GM06990 (cell line): ENCODE measurements at regions not wholly inside any gene's neighbourhood (a gene's known extent, or its start where the extent isn't known, plus 50 kb on each side); places are given as distances from the start of the nearest gene placed in this dataset.

Source experiments
- DNase-seq: peaks from one replicate; pipeline ENCODE4 v3.0.0-alpha.2; 2011; ENCODE audit not compliant: insufficient read length; ENCODE audit errors: extremely low read depth
- H3K27me3 ChIP-seq: replicated peaks from 2 replicates; pipeline ENCODE4 v1.6.0; 2011; ENCODE audit warnings: low read length; ENCODE audit not compliant: control insufficient read depth, insufficient read depth
- H3K36me3 ChIP-seq: 2 replicates; pipeline ENCODE4 v1.5.1; 2011; ENCODE audit warnings: low read length; ENCODE audit not compliant: control insufficient read depth, insufficient read depth
- H3K4me3 ChIP-seq: replicated peaks from 2 replicates; pipeline ENCODE4 v1.5.1; 2011; ENCODE audit warnings: low read depth, mild to moderate bottlenecking, control low read depth, low read length
- CTCF ChIP-seq: IDR thresholded peaks from 2 replicates; pipeline ENCODE4 v1.5.1; 2011; ENCODE audit warnings: low read length, control low read depth, mild to moderate bottlenecking, inconsistent platforms; ENCODE audit not compliant: insufficient read depth, poor library complexity, severe bottlenecking

- no peak for DNase-seq
- Histone ChIP-seq H3K4me3 (no peak overlapping the region), H3K27me3 (no peaks in the 10 kb centered on the region), H3K36me3 (no peaks in the 10 kb centered on the region)
- no peak for TF ChIP-seq CTCF
These were observed 222.0 kb downstream of the SPRY1 start for GRCh38 chr4:123618606-123619005.

GRCh38 chr4:123619326-123619725, 222.7 kb downstream of the SPRY1 start:
- Histone ChIP-seq H3K27me3 (no peaks in the 10 kb centered on the region), H3K4me3 (no peak overlapping the region), H3K36me3 (no peaks in the 10 kb centered on the region)
- DNase-seq = no peak
- no peak for TF ChIP-seq CTCF

- DNase-seq = no peak
- H3K27me3 ChIP-seq = no peaks in the 10 kb centered on the region
- TF ChIP-seq CTCF = no peak
- no peak overlapping the region for H3K4me3 ChIP-seq
- H3K36me3 ChIP-seq = no peaks in the 10 kb centered on the region
These were observed 223.3 kb downstream of the SPRY1 start for GRCh38 chr4:123619895-123620294.

GRCh38 chr4:123621072-123621705, 224.6 kb downstream of the SPRY1 start:
- H3K27me3 ChIP-seq = no peaks in the 10 kb centered on the region
- H3K36me3 ChIP-seq = no peaks in the 10 kb centered on the region
- no peak for TF ChIP-seq CTCF
- H3K4me3 ChIP-seq = no peak overlapping the region
- DNase-seq = no peak

- Histone ChIP-seq H3K4me3 (no peak overlapping the region), H3K36me3 (no peaks in the 10 kb centered on the region), H3K27me3 (no peaks in the 10 kb centered on the region)
- no peak for DNase-seq
- TF ChIP-seq CTCF = no peak
These were observed 226.0 kb downstream of the SPRY1 start for GRCh38 chr4:123622572-123622971.

GRCh38 chr4:123623611-123624010, 227.0 kb downstream of the SPRY1 start:
- no peaks in the 10 kb centered on the region for H3K36me3 ChIP-seq
- TF ChIP-seq CTCF = no peak
- H3K27me3 ChIP-seq = no peaks in the 10 kb centered on the region
- no peak overlapping the region for H3K4me3 ChIP-seq
- DNase-seq = no peak
